ENCODE measurements at regions not wholly inside any gene's neighbourhood (a gene's known extent, or its start where the extent isn't known, plus 50 kb on each side); places are given as distances from the start of the nearest gene placed in this dataset.

DNA sequence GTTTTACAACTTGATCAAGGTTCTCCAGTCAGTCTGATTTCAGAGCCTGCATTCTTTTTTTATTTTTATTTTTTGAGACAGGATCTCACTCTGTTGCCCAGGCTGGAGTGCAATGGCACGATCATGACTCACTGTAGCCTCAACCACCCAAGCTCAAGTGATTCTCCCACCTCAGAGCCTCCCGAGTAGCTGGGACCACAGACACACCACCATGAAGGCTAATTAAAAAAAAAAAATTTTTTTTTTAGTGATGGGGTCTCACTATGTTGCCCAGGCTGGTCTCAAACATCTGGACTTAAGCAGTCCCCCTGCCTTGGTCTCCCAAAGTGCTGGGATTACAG, 117.2 kb upstream of the NAV2 start:
- DNase-seq (ENCODE audit: low spot score), result no peak

GRCh38 chr11:19594326-19594725, 118.3 kb upstream of the NAV2 start:
- DNase-seq (ENCODE audit: low spot score), result no peak

DNA sequence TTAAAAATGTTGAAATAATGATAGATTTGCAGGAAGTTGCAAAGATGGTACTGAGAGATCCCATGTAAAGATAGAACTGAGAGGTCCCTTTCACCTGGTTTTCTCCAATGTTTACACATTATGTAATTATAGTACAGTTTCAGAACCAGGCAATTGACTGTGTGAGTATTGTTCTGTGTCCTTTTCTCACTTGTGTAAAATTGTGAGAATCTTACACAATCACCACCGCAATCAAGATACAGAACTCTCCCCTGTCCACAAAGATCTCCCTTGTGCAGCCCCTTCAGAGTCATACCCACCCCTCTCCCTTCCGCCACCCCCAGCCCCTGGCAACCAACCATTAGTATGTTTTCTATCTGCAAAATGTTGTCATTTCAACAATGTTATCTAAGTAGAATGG, 119.8 kb upstream of the NAV2 start:
- DNase-seq (ENCODE audit: low spot score), result no peak

GRCh38 chr11:19589567-19590260, 122.9 kb upstream of the NAV2 start:
- DNase-seq (ENCODE audit: low spot score), result no peak

GRCh38 chr11:19587979-19588378, 124.7 kb upstream of the NAV2 start:
- DNase-seq (ENCODE audit: low spot score), result no peak

- no peak for DNase-seq (ENCODE audit: low spot score)
Measured at GRCh38 chr11:19580646-19581045, 132.0 kb upstream of the NAV2 start.

DNA sequence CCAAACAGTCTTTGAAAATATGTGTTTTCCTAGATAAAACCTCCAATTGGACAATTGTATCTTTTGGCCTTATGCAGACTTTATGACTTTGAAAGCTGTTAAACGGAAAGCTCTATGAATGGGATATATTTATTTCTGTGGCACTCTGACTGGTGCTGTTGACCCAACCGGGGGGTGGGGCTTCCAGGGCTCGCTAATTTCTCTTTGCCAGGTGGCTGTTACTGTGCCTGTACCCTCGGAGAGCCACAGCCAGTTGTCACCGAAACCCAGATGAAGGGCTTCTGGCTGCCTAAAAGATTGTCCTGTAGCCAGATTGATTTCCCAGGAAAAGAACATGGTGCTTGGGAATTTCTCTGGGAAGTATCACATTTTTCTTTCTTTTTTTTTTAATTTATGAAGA, 132.7 kb upstream of the NAV2 start:
- no peak for DNase-seq (ENCODE audit: low spot score)

DNA sequence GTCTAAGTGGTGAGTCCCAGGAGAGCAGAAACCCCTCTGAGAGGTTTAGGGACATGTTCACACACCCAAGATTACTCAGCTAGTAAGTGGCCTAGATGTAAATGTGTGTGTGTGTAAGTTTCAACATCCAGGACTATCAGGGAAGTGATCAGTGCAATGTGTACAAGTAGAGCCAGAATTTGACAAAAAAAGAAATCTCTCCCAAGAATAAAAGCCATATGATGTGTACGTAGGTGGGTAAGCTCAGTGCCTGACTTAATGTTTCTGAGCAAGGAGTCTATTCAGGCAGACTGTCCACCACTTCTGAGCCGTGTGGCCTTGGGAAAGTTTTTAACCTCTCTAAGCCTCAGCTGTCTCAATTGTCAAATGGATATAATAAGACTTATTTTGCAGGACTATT, 133.8 kb upstream of the NAV2 start:
- no peak for DNase-seq (ENCODE audit: low spot score)

DNA sequence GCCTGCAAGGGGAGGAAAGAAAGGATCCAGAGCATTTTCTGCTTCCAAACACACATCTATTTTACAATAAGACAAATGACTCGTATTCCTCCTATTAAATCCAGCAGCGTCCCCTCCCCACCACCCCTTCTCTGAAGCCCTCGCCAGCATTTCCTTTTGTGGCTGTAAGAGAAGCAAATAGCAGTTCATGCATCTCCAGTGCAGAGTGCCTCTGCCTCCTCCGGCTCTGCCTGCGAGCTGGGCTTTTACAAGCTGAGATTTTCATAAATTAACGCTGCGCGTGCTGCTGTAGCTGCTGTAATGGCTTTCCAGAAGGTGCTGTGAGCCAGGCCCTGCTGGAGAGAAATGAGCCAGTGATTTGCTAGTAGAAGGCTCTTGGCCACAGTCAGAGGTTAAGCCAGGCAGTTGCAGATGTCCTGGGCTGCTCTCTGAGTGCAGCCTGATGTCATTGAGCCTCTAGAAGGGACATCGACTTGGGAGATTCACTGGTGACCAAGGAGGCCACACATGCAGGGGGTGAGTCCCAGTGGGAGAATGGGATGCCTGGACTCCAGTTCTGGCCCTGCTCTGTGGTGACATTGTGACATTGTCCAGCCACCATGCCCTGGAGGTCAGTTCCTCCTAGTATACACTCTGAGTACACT, 134.5 kb upstream of the NAV2 start:
- no peak for DNase-seq (ENCODE audit: low spot score)

DNA sequence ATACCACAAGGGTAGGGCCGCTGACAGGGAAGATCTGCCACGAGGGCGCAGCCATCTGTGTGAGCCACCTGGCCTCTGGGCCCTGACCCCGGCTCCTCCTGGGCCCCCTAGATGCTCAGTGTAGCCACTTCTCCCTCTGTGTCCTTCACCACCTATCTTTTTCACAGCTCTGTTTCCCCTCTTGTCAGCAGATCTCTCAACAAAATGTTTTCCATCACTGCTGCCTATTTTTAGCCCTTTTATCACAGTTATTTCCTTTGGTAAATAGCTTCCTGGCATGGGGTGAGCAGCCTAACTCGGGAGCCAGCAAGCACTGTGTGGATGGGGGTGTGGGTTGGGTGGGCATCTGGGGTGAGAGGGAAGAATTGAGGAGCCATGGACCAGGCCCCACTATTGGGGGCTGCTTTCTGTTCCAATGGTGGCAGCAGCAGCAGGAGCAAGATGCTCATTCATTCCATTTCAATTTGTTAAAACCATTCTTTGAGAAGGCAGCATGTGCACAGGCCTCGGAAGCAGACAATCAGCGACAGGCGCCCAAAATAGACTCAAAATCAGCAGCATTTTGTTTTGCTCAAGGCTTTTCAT, 135.2 kb upstream of the NAV2 start:
- DNase-seq (ENCODE audit: low spot score), result no peak

GRCh38 chr11:19576903-19577302, 135.7 kb upstream of the NAV2 start:
- no peak for DNase-seq (ENCODE audit: low spot score)

DNA sequence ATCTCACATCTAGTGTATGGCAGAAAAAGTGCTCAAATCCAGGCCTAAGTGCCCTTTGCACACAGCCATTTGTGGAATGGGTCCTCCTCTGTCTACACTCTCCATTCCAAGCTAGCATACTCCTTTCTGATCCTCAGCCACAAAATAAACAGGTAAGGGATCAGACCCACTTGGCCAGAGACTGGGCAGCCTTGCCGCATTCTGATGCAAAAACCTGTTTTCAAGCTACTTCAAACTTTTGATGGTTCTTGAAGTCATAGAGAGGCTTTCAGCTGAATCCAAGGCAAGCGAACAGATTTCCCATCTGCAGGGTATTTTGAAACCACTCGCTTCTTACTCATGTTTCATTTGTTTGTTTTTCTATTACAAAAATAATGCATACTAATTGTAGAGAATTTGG, 136.6 kb upstream of the NAV2 start:
- no peak for DNase-seq (ENCODE audit: low spot score)

GRCh38 chr11:19574916-19575315, 137.7 kb upstream of the NAV2 start:
- DNase-seq (ENCODE audit: low spot score), result no peak

DNA sequence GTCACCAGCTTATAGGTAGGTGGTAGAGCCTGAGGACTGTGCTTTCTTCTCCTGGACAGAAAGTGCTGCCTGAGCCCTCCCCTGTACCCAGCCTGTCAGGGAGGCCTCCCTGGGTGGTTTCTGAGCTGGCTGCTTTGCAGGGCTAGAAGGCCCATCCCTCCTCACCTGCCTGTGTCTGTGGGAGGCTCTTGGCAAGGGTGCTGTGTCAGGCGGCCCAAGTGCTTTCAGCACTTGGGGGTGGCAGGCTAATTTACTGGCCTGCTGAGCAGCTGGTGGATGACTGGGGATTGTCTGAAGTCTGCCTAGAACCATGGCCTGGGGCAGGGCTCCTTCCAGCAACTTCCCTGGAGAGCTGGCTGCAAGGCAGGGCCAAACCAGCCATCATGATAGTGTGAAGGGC, 139.0 kb upstream of the NAV2 start:
- DNase-seq (ENCODE audit: low spot score), result no peak

DNA sequence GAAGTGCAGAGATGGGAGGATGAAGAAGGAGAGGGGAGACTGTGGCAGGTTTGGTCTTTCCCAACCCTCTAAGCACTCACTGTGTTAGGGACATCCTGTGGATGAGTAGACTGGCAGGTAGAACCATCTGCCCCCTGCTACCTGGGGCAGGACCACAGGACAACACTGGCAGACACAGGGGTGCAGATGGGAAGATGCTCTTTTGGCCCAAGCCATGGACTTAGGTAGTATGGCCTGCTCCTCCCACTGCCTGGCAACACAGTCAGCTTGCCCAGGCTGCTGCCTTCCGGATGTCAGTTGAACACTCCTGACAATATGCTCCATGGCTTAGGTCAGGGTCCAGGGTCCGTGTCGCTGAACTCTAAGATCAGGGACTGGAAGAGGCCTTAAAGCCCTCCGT, 140.7 kb upstream of the NAV2 start:
- DNase-seq (ENCODE audit: low spot score), result no peak

DNA sequence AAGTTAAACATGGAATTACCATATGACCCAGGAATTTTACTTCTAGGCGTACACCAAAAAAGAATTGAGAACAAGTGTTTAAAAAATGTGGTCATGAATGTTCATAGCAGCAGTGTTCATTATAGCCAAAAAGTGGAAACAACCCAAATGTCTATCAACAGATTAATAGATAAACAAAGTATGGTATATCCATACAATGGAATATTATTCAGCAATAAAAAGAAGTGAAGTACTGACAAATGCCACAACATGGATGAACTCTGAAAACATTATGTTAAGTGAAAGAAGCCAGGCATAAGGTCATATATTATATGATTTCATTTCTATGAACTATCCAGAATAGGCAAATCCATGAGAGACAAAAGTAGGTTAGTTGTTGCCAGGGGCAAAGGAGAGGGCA, 141.7 kb upstream of the NAV2 start:
- no peak for DNase-seq (ENCODE audit: low spot score)

DNA sequence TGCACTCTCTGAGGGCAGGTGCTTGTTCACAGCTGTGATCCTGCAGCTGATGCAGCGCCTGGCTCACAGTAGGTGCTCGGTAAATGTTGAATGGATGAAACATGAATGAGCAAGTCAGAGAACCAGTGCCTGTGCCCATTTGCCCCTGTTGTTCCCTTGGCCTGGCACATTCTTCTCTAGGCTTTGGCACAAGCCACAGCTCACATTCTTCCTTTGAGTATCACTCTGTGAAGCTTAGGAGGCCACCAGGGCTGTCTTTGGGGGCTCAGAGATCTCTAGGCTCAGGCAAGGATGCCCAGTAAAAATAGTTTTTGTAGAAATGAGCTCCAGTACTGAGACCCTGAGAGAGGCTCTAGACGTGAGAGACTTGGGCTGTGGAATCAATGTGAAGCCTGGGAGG, 144.6 kb upstream of the NAV2 start:
- no peak for DNase-seq (ENCODE audit: low spot score)

- no peak for DNase-seq (ENCODE audit: low spot score)
Measured at GRCh38 chr11:19566583-19567379, 145.9 kb upstream of the NAV2 start.

DNA sequence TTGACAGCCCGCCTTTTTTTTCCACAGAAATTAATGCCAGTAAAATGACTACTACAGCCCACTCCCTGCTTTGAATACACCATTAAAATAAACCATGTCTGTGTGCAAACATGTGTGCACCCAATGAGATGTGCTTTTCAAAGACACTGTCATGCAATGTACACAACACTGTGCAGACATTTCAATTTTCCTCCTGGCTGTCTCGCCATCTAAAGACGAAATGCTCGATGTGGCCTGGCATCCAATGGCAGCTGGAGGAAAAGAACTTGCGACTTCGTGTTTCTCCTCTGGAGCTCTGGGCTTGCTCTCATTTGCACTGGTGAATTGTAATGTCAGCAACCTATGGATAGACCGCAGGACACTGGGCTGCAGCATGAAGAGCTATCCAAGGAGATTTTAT, 147.0 kb upstream of the NAV2 start:
- no peak for DNase-seq (ENCODE audit: low spot score)

GRCh38 chr11:19562156-19562555, 150.5 kb upstream of the NAV2 start:
- no peak for DNase-seq (ENCODE audit: low spot score)

GRCh38 chr11:19561011-19561410, 151.6 kb upstream of the NAV2 start:
- no peak for DNase-seq (ENCODE audit: low spot score)

GRCh38 chr11:19560156-19560555, 152.5 kb upstream of the NAV2 start:
- DNase-seq (ENCODE audit: low spot score), result no peak

DNA sequence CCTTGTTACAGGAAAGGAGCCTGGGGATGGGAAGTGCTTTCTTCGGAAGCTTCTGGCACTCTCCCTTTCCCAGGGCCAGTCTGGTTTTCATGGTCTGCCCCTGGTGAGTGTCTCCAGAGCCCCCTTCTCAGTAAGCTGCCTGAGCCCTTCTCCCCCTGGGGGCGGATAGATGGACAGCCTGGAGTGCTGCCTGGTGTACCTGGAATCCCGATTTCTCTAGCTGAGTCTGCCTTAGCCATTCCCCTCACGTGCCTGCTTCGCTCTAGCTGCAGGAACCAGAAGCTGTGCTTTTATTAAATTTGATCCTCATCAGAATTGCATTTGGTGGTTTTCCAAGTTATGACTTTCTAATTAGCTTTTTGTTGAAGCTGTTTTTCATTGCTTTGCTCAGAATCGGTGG, 152.9 kb upstream of the NAV2 start:
- DNase-seq (ENCODE audit: low spot score), result no peak
